ENCODE measurements at regions not wholly inside any gene's neighbourhood (a gene's known extent, or its start where the extent isn't known, plus 50 kb on each side); places are given as distances from the start of the nearest gene placed in this dataset.

DNA sequence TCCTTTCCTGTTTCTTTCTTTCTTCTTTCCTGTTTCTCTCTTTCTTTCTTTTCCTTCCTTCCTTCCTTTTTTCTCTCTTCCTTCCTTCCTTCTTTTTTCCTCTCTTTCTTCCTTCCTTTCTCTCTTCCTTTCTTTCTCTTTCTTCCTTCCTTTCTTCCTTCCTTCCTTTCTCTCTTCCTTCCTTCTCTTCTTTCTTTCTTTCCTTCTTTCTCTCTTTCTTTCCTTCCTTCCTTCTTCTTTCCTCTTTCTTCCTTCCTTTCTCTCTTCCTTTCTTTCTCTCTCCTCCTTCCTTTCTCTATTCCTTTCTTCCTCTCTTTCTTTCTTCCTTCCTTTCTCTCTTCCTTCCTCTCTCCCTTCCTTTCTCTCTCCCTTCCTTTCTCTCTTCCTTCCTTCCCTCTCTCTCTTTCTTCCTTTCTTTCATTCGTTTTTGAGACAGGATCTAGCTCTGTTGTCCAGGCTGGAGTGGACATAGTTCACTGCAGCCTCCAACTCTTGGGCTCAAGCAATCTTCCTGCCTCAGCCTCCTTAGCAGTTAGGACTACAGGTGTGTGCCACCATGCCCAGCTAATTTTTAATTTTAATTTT is 170.8 kb upstream of the GMDS start:
- TF ChIP-seq CTCF (IDR thresholded peaks at IDR 0.05), result no peak
- no peak for TF ChIP-seq POLR2AphosphoS5 (IDR thresholded peaks at IDR 0.05; ENCODE audit: low read depth, low read length)
- TF ChIP-seq TCF7L2 (IDR thresholded peaks at IDR 0.05; ENCODE audit: low read depth, low read length), result no peak

Data from Panc1 (cell line).